Lower leg skin (tissue), 4 donors: ENCODE measurements at regions not wholly inside any gene's neighbourhood (a gene's known extent, or its start where the extent isn't known, plus 50 kb on each side); places are given as distances from the start of the nearest gene placed in this dataset.
"Not testable (repeated sequence)": the region's sequence is repeated elsewhere in the genome, so short reads cannot be mapped to it uniquely, and the experiment has no call there.

Experiments
- DNase-seq, 2 donors: peaks; one replicate each; pipeline ENCODE4 v3.0.0-alpha.2; 2019; ENCODE audit warnings: low spot score in 2 of 2
- H3K4me3 ChIP-seq: fragments of 200-600 bp; sonication (generic); 2 replicates; pipeline ENCODE4 v1.5.1; 2017; ENCODE audit warnings: mild to moderate bottlenecking, low read depth; ENCODE audit not compliant: poor library complexity, severe bottlenecking
- POLR2A ChIP-seq, 2 donors: fragments of 450-650 bp; IDR thresholded peaks; one replicate each; pipeline ENCODE4 v1.6.1; 2016 to 2017; ENCODE audit warnings: antibody characterized with exemption in 2 of 2, mild to moderate bottlenecking in 1 of 2, moderate library complexity in 1 of 2
- WGBS, 2 donors: methylation state at CpG; one replicate each; pipeline ENCODE4 v1.1.5; 2018; 5-methylcytosine and 5-hydroxymethylcytosine counted together
- intact Hi-C: fragments of 100-400 bp; cut with DNase I; formaldehyde crosslinking; loops from one replicate; pipeline ENCODE4 v1.15.0; 2023; ENCODE audit warnings: low total_unique reads
- TF ChIP-seq, protein P1 (sequence below), 3 donors: fragments of 450-650 bp; IDR thresholded peaks; one replicate each; pipeline ENCODE4 v1.5.1; 2016; ENCODE audit warnings: antibody characterized with exemption in 3 of 3, mild to moderate bottlenecking in 3 of 3, moderate library complexity in 2 of 3

DNA sequence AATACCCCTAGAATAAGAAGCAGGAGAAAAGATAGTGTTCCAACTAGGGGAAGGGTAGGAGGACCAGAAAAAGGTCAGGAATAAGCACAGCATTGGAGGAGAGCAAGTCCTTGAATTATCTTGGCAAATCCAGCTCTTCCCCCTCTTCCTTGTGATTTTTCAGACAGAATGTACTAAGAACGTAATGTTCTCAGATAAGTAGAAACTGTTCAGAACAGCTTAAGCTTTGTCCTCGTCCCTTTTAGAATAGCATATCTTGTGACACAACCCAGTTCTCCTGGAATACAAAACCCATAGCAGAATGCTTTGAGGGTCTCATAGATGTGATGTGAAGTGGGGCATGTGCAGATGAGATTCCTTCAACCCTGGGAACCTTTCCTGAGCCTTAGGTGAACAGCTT, 97.4 kb downstream of the EMB start:
- 64 to 76% methylated on average over 2 of the region's 2 CpGs for WGBS, 2 donors

DNA sequence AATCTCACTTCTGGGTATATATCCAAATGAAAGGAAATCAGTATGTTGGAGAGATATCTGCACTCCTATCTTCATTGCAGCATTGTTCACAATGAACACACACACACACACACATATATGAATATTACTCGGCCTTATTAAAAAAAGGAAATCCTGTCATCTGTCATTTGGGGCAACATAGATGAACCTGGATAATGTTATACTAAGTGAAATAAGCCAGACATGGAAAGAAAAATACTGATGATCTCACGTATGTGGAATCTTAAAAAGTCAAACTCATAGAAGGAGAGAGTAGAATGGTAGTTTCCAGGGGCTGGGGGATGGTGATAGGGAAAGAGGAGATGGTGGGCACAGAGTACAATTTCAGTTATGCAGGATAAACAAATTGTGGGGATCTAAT, 100.3 kb downstream of the EMB start:
- no peak for DNase-seq
- no peak overlapping the region for H3K4me3 ChIP-seq
- TF ChIP-seq, protein P1, sequence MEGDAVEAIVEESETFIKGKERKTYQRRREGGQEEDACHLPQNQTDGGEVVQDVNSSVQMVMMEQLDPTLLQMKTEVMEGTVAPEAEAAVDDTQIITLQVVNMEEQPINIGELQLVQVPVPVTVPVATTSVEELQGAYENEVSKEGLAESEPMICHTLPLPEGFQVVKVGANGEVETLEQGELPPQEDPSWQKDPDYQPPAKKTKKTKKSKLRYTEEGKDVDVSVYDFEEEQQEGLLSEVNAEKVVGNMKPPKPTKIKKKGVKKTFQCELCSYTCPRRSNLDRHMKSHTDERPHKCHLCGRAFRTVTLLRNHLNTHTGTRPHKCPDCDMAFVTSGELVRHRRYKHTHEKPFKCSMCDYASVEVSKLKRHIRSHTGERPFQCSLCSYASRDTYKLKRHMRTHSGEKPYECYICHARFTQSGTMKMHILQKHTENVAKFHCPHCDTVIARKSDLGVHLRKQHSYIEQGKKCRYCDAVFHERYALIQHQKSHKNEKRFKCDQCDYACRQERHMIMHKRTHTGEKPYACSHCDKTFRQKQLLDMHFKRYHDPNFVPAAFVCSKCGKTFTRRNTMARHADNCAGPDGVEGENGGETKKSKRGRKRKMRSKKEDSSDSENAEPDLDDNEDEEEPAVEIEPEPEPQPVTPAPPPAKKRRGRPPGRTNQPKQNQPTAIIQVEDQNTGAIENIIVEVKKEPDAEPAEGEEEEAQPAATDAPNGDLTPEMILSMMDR (IDR thresholded peaks at IDR 0.05), result no peak
- TF ChIP-seq POLR2A (IDR thresholded peaks at IDR 0.05), result no peak
- 66 to 76% methylated on average over 2 of the region's 2 CpGs for WGBS, 2 donors
- intact Hi-C loops, result no loop called here

More for the DNA sequence above, 97.4 kb downstream of the EMB start:
- no peak for TF ChIP-seq POLR2A (IDR thresholded peaks at IDR 0.05)
- TF ChIP-seq, protein P1 (IDR thresholded peaks at IDR 0.05), result no peak
- no peak for DNase-seq
- H3K4me3 ChIP-seq, result no peak overlapping the region
- intact Hi-C loops, result no loop called here

DNA sequence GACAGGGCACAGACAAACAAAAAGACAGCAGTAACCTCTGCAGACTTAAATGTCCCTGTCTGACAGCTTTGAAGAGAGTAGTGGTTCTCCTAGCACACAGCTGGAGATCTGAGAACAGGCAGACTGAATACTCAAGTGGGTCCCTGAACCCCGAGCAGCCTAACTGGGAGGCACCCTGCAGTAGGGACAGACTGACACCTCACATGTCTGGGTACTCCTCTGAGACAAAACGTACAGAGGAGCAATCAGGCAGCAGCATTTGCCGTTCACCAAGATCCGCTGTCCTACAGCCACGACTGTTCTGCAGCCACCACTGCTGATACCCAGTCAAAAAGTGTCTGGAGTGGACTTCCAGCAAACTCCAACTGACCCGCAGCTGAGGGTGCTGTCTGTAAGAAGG, 110.5 kb downstream of the EMB start:
- H3K4me3 ChIP-seq, DNase-seq, intact Hi-C loops: not testable (repeated sequence)
- 66 to 74% methylated on average over 6 of the region's 6 CpGs for WGBS, 2 donors

DNA sequence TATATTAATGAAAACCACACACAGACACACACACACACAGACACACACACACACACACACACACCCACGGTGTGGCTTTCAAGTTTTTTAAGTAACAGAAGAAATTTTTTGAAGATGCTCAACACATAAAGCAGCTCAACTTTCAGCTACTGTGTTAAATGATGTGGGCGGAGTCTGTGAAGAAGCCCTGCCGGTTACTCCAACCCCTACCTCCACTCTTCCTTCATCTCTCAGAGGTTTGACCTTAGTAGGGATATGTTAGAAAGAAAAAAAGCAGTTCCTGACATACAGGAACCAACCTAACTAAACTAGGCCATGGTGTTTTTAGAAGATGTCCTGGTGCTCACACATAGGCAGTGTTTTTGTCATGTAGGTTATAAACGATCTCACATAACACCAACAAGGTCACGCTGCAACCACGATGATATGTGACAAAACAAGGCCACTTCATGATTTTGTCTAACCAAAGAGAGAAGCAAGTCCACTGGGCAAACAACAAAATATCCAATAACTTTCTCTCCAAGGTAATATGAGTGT, 112.8 kb downstream of the EMB start:
- 69 to 71% methylated on average over 6 of the region's 6 CpGs for WGBS, 2 donors
- intact Hi-C loops, result no loop called here
- no peak for TF ChIP-seq POLR2A (IDR thresholded peaks at IDR 0.05)
- TF ChIP-seq, protein P1 (IDR thresholded peaks at IDR 0.05), result no peak
- H3K4me3 ChIP-seq, result no peak overlapping the region
- DNase-seq, result no peak

DNA sequence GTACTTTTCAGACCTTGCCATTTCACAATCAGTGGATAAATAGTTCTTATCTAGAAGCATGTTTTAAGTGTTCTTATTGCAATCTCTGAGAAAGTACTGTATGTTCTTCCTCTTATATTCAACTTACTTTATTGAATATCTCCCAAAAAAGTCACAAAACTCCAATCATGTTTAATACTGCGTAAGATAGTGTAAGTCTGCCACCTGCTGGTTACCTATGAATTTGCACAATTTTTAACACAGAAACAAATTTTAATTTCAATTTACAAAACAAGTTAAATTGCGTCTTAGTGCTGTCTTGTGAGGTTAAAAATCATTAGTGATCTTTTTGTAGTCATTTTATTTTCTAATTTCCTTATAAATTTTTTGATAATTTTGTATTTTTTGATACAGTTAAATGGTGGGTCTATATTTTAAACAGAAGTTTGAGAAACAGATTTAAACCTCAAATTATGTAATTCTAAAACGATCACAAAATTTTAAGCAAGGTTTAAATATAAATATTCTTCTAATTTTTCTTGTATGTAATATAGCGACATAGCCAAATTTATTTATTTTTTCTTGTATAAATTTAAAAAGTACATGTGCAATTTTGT, 115.8 kb downstream of the EMB start:
- TF ChIP-seq, protein P1 (IDR thresholded peaks at IDR 0.05), result no peak
- TF ChIP-seq POLR2A (IDR thresholded peaks at IDR 0.05), result no peak
- no peak overlapping the region for H3K4me3 ChIP-seq
- intact Hi-C loops, result no loop called here
- WGBS, 2 donors, result 17 to 29% methylated on average over 4 of the region's 4 CpGs
- no peak for DNase-seq

DNA sequence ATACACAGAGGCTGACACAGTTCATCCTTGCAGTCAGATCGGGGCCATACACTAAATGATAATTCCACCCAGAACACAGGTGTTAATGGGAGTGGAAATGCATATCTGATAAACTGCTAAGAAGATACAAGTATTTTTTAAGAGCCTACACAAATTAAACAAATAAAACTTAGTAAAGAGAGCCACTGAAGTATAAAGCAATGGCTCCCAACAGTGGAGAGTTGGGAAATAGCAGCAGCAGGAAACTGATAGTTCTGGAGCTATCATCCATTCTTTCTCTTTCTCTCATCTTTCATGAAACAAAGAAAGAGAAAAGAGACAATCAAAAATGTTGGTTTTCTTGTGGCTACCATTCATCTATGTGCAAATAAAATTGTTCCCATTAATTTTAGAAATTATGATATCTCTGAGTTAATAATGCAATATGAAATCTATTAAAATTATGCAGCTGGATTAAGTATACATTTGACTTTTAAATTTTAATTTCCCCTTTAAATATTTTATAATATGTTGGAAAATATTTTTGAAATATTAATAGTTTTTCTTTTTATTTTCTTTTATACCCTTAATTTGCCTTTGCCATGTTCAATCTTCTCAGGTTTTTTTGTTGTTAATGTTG, 120.8 kb downstream of the EMB start:
- whole genome bisulfite sequencing, 2 donors, result 53 to 67% methylated on average over 1 of the region's 1 CpG
- intact Hi-C loops, result no loop called here

More for the DNA sequence above, 120.8 kb downstream of the EMB start:
- no peak for DNase-seq
- no peak for TF ChIP-seq POLR2A (IDR thresholded peaks at IDR 0.05)
- TF ChIP-seq, protein P1 (IDR thresholded peaks at IDR 0.05), result no peak
- H3K4me3 ChIP-seq, result no peak overlapping the region
